HCT116 (cell line): ENCODE measurements at regions not wholly inside any gene's neighbourhood (a gene's known extent, or its start where the extent isn't known, plus 50 kb on each side); places are given as distances from the start of the nearest gene placed in this dataset.

ENCODE experiments used
- CEBPB ChIP-seq: IDR thresholded peaks from 2 replicates; pipeline ENCODE4 v1.6.1; 2012; ENCODE audit warnings: low read depth
- EZH2 ChIP-seq: fragments of 200-600 bp; sonication (generic); IDR thresholded peaks from 2 replicates; pipeline ENCODE4 v1.6.1; 2017; ENCODE audit warnings: antibody characterized with exemption, mixed run types
- JUND ChIP-seq: IDR thresholded peaks from 2 replicates; pipeline ENCODE4 v1.6.1; 2012
- POLR2A ChIP-seq: IDR thresholded peaks from 2 replicates; pipeline ENCODE4 v1.7.0; 2011; ENCODE audit warnings: borderline replicate concordance; ENCODE audit not compliant: insufficient read depth, insufficient read length; ENCODE audit errors: extremely low read depth
- POLR2AphosphoS5 ChIP-seq: IDR thresholded peaks from 2 replicates; pipeline ENCODE4 v1.6.1; 2011; ENCODE audit warnings: mild to moderate bottlenecking, low read depth, low read length, moderate library complexity
- RAD21 ChIP-seq: IDR thresholded peaks from 2 replicates; pipeline ENCODE4 v1.6.1; 2012; ENCODE audit warnings: low read depth, mild to moderate bottlenecking
- ZBTB33 ChIP-seq: IDR thresholded peaks from 2 replicates; pipeline ENCODE4 v1.6.1; 2011; ENCODE audit warnings: mild to moderate bottlenecking, low read length, moderate library complexity; ENCODE audit not compliant: insufficient replicate concordance; ENCODE audit errors: extremely low read depth
- ZFX ChIP-seq: fragments of 450-650 bp; IDR thresholded peaks from 2 replicates; pipeline ENCODE4 v1.6.1; 2017
- TF ChIP-seq, protein P1 (sequence below), 3 experiments: fragments of 200-600 bp in 1 of 3; sonication (generic) in 1 of 3; IDR thresholded peaks in 2 of 3; conservative IDR thresholded peaks in 1 of 3; 2 replicates each; pipeline ENCODE4 v1.5.1; 2012 to 2017; ENCODE audit warnings: low read depth in 2 of 3, low read length in 2 of 3, antibody characterized with exemption in 1 of 3, borderline replicate concordance in 1 of 3, control low read depth in 1 of 3, mild to moderate bottlenecking in 1 of 3, mixed read lengths in 1 of 3, mixed run types in 1 of 3, moderate library complexity in 1 of 3; ENCODE audit not compliant: insufficient read depth in 1 of 3
- TF ChIP-seq, protein P2 (sequence below): IDR thresholded peaks from 2 replicates; pipeline ENCODE4 v1.6.1; 2012

DNA sequence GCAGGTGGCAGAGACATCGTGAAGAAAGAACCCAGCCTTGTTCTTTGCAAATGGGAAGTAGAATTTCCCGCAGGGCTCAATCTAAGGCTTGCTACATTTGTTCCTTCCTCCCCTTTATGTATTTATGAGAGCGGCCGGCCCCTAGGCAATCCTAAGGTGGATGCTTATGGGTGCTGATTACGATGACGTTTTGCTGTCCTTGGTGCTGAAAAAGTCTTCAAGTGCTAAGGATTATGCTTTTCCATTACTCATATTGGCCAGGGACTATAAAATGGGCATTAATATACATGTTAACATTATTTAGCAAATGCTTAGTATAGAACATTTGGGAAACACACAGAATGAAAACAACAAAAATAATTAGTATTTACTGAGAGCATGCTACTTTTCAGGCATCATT is 313.3 kb upstream of the XYLT1 start:
- TF ChIP-seq, protein P1, sequence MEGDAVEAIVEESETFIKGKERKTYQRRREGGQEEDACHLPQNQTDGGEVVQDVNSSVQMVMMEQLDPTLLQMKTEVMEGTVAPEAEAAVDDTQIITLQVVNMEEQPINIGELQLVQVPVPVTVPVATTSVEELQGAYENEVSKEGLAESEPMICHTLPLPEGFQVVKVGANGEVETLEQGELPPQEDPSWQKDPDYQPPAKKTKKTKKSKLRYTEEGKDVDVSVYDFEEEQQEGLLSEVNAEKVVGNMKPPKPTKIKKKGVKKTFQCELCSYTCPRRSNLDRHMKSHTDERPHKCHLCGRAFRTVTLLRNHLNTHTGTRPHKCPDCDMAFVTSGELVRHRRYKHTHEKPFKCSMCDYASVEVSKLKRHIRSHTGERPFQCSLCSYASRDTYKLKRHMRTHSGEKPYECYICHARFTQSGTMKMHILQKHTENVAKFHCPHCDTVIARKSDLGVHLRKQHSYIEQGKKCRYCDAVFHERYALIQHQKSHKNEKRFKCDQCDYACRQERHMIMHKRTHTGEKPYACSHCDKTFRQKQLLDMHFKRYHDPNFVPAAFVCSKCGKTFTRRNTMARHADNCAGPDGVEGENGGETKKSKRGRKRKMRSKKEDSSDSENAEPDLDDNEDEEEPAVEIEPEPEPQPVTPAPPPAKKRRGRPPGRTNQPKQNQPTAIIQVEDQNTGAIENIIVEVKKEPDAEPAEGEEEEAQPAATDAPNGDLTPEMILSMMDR (IDR thresholded peaks at IDR 0.05 in 2 of 3, conservative IDR thresholded peaks at IDR 0.05 in 1 of 3; ENCODE audit: borderline replicate concordance in 1 of 3, insufficient read depth in 1 of 3, low read depth in 2 of 3, low read length in 2 of 3) = no peak
- TF ChIP-seq, protein P2, sequence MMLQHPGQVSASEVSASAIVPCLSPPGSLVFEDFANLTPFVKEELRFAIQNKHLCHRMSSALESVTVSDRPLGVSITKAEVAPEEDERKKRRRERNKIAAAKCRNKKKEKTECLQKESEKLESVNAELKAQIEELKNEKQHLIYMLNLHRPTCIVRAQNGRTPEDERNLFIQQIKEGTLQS = no peak
- TF ChIP-seq POLR2A = no peak
- no peak for TF ChIP-seq CEBPB
- TF ChIP-seq ZBTB33 = no peak
- TF ChIP-seq POLR2AphosphoS5 = no peak
- no peak for TF ChIP-seq JUND
- TF ChIP-seq EZH2 = no peak
- TF ChIP-seq ZFX = no peak
- no peak for TF ChIP-seq RAD21
